ENCODE measurements at regions not wholly inside any gene's neighbourhood (a gene's known extent, or its start where the extent isn't known, plus 50 kb on each side); places are given as distances from the start of the nearest gene placed in this dataset.

DNA sequence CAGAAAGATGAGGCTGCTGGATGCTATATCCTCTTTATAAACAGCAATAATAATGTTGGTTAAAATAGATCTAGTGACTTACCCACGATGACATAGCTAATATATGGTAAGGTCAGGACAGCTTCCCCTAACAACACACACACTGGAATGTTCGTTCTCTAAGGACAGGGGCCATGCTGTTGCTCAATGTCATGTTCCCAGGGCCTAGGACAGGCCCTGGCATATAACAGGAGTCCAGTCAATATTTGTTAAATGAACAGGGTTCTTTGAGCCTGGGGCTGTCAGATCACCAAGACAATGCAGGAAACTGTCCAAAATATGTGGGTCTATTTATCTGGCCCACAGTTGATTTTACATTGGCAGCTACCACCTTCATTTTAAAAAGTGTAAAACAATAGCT lies 207.1 kb upstream of the MEX3C start:
- ATAC-seq (no peak), DNase-seq (no peak)
- WGBS, 2 donors = 60 to 68% methylated on average over 2 of the region's 2 CpGs
- Histone ChIP-seq H3K36me3 (replicated peaks in 1 of 2; ENCODE audit: insufficient read depth in 1 of 2, low read depth in 2 of 2) (no peaks in the 10 kb centered on the region), H3K27ac (no peak overlapping the region), H3K27me3 (no peaks in the 10 kb centered on the region), H3K4me1 (no peaks in the 10 kb centered on the region), H3K9me3 (no peaks in the 10 kb centered on the region), H3K4me3 (no peak overlapping the region)
- TF ChIP-seq POLR2A (IDR thresholded peaks at IDR 0.05) = no peak
- TF ChIP-seq, protein P1, sequence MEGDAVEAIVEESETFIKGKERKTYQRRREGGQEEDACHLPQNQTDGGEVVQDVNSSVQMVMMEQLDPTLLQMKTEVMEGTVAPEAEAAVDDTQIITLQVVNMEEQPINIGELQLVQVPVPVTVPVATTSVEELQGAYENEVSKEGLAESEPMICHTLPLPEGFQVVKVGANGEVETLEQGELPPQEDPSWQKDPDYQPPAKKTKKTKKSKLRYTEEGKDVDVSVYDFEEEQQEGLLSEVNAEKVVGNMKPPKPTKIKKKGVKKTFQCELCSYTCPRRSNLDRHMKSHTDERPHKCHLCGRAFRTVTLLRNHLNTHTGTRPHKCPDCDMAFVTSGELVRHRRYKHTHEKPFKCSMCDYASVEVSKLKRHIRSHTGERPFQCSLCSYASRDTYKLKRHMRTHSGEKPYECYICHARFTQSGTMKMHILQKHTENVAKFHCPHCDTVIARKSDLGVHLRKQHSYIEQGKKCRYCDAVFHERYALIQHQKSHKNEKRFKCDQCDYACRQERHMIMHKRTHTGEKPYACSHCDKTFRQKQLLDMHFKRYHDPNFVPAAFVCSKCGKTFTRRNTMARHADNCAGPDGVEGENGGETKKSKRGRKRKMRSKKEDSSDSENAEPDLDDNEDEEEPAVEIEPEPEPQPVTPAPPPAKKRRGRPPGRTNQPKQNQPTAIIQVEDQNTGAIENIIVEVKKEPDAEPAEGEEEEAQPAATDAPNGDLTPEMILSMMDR (IDR thresholded peaks at IDR 0.05) = no peak
- intact Hi-C loops (cut with DNase I) = no loop called here

DNA sequence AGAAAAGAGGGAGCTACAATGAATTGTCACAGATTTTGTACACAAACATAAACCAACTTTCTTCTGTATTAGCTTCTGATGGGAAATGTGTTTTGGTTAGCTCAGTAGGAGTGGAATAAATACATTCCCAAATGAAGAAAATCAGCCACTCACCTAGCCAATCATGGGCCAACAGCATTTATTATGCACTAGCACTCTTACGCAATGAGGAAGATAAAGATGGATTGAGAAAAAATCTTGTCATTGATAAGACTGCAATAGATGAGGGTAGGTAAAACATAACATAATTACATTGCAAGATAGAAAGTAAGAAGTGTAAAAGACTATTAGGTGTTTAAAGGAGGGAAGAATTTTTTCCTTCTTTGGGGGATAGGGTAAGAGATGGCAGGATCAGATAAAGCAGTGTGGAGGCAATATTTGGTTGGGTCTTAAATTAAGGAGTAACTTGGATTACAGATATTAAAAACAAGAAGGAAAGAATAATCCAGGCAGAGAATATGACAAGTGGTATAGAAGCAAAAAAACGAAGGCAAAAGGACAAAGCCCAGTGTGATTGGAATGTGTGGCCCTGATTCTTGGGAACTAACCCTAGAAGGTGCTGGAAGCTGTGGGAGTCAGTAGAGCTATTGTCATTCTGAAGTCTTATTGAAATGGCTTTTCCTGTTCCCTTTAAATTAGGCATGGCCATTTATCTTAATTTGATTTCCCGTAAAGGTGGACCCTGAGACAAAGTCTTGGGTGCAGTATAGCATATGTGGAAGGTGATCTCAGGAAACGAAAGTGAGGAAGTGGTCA lies 208.4 kb upstream of the MEX3C start:
- TF ChIP-seq, protein P1 (IDR thresholded peaks at IDR 0.05) = no peak
- TF ChIP-seq POLR2A (IDR thresholded peaks at IDR 0.05) = no peak
- 76 to 81% methylated on average over 4 of the region's 4 CpGs for WGBS, 2 donors
- Histone ChIP-seq H3K9me3 (no peaks in the 10 kb centered on the region), H3K36me3 (replicated peaks in 1 of 2; ENCODE audit: insufficient read depth in 1 of 2, low read depth in 2 of 2) (no peaks in the 10 kb centered on the region), H3K4me1 (no peaks in the 10 kb centered on the region), H3K27ac (no peak overlapping the region), H3K27me3 (no peaks in the 10 kb centered on the region), H3K4me3 (no peak overlapping the region)
- ATAC-seq = no peak
- intact Hi-C loops (cut with DNase I) = no loop called here
- no peak for DNase-seq

DNA sequence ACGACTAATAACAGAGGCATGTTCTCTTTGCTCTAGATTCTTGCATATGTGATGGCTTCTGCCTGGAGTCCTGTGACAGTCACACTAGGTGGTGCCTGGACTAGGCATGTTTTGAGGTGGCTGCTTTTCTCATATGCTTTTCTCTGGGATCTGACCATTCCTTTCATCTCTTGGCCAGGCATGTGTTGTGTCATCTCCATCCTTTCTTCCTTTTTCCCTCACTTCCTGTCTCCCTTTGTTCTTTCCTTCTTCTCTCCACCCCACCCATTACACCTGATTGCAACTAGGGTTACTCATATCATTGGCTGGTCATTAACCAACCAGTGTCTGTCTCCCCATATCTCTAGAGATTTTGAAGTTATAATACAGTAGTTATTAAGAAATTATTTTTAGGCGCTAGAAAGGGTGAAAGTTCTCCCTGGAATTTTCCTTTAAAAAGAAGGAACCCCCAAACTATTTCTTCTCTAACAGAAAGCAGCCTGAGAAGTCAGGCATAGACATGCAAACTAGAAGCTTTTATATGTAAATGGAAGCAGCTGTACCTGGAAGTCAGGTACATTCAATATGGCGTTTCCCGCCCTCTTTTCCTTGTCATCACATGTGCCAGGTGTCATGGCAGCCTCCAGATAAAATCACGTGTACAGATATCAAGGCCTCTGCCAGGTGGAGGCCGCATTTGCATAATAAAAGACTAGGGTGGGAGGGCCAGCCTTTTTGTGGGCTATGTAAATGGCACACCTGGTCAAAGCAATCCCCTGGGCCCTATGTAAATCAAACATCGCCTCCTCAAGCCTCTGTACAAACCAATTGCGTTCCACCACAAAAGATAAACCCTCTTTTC lies 220.4 kb upstream of the MEX3C start:
- H3K9me3 ChIP-seq = no peaks in the 10 kb centered on the region
- no peaks in the 10 kb centered on the region for H3K36me3 ChIP-seq (replicated peaks in 1 of 2; ENCODE audit: insufficient read depth in 1 of 2, low read depth in 2 of 2)
- intact Hi-C loops (cut with DNase I) = no loop called here

DNA sequence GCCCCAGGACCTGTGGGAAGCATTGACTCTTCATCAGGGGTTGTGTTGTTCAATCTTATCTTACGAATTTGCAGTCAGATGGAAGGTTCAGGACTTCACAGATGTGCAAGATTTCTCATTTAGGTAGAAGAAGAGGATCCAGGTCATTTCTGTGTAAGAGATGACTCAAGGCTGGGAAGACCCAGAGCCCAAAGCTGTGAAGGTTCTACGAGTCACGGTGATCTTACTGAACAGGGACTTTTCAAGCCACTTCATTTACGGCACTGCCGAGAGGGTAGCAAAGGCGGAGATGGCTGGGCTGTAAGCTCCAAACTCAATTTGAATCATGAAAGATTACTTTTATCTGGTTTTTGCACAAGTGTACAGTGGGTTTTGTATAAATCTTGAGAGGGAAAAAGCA lies 228.0 kb upstream of the MEX3C start:
- WGBS, 2 donors = 66 to 74% methylated on average over 6 of the region's 6 CpGs
- intact Hi-C loops (cut with DNase I) = no loop called here
- no peak overlapping the region for H3K4me3 ChIP-seq
- no peaks in the 10 kb centered on the region for H3K27me3 ChIP-seq
- H3K9me3 ChIP-seq = no peaks in the 10 kb centered on the region
- H3K27ac ChIP-seq = no peak overlapping the region
- H3K4me1 ChIP-seq = no peaks in the 10 kb centered on the region
- DNase-seq = no peak
- TF ChIP-seq, protein P1 (IDR thresholded peaks at IDR 0.05) = no peak
- no peak for TF ChIP-seq POLR2A (IDR thresholded peaks at IDR 0.05)
- ATAC-seq = no peak
- no peaks in the 10 kb centered on the region for H3K36me3 ChIP-seq (replicated peaks in 1 of 2; ENCODE audit: insufficient read depth in 1 of 2, low read depth in 2 of 2)

More for the DNA sequence above, 220.4 kb upstream of the MEX3C start:
- Histone ChIP-seq H3K27ac (no peak overlapping the region), H3K4me3 (no peak overlapping the region), H3K27me3 (no peaks in the 10 kb centered on the region), H3K4me1 (no peaks in the 10 kb centered on the region)
- WGBS, 2 donors = 70 to 72% methylated on average over 8 of the region's 8 CpGs
- DNase-seq (no peak), ATAC-seq (no peak)
- TF ChIP-seq, protein P1 (IDR thresholded peaks at IDR 0.05) = no peak
- TF ChIP-seq POLR2A (IDR thresholded peaks at IDR 0.05) = no peak

Measured in body of pancreas (tissue), 4 donors.